Neutrophil (primary cell): ENCODE measurements at regions not wholly inside any gene's neighbourhood (a gene's known extent, or its start where the extent isn't known, plus 50 kb on each side); places are given as distances from the start of the nearest gene placed in this dataset.

ENCODE experiments used
- H3K27ac ChIP-seq: fragments of 200-600 bp; sonication (generic); 2 replicates; pipeline ENCODE4 v1.5.1; 2016; ENCODE audit warnings: mild to moderate bottlenecking, moderate library complexity
- H3K27me3 ChIP-seq: fragments of 200-600 bp; sonication (generic); 2 replicates; pipeline ENCODE4 v1.6.0; 2016; ENCODE audit warnings: mild to moderate bottlenecking
- H3K36me3 ChIP-seq: fragments of 200-600 bp; sonication (generic); 2 replicates; pipeline ENCODE4 v1.5.1; 2017
- H3K4me1 ChIP-seq, 2 experiments: fragments of 200-600 bp in 1 of 2; sonication (generic) in 1 of 2; 1 replicate in 1 of 2; 2 replicates in 1 of 2; pipeline versions ENCODE4 v1.5.1 to v1.6.1; 2013 to 2016; ENCODE audit warnings: low read depth in 1 of 2, low read length in 1 of 2, mild to moderate bottlenecking in 1 of 2, moderate library complexity in 1 of 2; ENCODE audit not compliant: control insufficient read depth in 1 of 2, insufficient read depth in 1 of 2
- H3K4me3 ChIP-seq, 2 experiments: fragments of 200-600 bp in 1 of 2; sonication (generic) in 1 of 2; 1 replicate in 1 of 2; 2 replicates in 1 of 2; pipeline ENCODE4 v1.5.1; 2013 to 2016; ENCODE audit warnings: low read depth in 1 of 2, low read length in 1 of 2, mild to moderate bottlenecking in 1 of 2, moderate library complexity in 1 of 2
- H3K9me3 ChIP-seq: fragments of 200-600 bp; sonication (generic); 2 replicates; pipeline ENCODE4 v1.5.1; 2016
- TF ChIP-seq, protein P1 (sequence below): fragments of 200-600 bp; sonication (generic); IDR thresholded peaks from 2 replicates; pipeline ENCODE4 v1.5.1; 2016; ENCODE audit warnings: antibody characterized with exemption

DNA sequence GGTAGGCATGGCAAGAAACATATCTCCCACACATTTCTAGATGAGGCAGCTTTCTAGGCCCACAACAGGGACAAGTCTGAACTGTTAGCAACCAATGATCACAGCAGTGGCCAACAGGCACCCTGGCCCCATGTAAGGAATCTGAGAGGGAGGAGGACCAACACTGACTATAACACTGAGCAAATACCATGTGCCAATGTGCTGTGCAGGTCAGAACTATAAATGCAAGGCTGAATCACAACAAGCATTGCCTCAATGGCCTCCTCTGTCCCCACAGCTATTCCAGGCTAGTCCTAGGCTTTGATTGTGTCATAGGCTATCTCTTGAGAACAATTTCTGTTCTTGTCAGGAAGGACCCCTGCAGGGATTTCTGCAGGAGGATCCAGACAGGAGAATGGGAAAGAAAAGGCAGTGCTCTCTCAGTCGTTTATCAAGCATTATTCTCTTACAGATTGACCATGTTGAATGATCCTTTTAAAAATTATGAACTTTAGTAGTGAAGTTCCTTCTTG lies 221.2 kb downstream of the TLE1 start:
- Histone ChIP-seq H3K4me1 (no peaks in the 10 kb centered on the region), H3K27ac (no peak overlapping the region), H3K36me3 (no peaks in the 10 kb centered on the region), H3K9me3 (no peaks in the 10 kb centered on the region), H3K4me3 (no peak overlapping the region), H3K27me3 (peaks cover 8% of the 10 kb centered on the region)
- TF ChIP-seq, protein P1, sequence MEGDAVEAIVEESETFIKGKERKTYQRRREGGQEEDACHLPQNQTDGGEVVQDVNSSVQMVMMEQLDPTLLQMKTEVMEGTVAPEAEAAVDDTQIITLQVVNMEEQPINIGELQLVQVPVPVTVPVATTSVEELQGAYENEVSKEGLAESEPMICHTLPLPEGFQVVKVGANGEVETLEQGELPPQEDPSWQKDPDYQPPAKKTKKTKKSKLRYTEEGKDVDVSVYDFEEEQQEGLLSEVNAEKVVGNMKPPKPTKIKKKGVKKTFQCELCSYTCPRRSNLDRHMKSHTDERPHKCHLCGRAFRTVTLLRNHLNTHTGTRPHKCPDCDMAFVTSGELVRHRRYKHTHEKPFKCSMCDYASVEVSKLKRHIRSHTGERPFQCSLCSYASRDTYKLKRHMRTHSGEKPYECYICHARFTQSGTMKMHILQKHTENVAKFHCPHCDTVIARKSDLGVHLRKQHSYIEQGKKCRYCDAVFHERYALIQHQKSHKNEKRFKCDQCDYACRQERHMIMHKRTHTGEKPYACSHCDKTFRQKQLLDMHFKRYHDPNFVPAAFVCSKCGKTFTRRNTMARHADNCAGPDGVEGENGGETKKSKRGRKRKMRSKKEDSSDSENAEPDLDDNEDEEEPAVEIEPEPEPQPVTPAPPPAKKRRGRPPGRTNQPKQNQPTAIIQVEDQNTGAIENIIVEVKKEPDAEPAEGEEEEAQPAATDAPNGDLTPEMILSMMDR, result no peak

DNA sequence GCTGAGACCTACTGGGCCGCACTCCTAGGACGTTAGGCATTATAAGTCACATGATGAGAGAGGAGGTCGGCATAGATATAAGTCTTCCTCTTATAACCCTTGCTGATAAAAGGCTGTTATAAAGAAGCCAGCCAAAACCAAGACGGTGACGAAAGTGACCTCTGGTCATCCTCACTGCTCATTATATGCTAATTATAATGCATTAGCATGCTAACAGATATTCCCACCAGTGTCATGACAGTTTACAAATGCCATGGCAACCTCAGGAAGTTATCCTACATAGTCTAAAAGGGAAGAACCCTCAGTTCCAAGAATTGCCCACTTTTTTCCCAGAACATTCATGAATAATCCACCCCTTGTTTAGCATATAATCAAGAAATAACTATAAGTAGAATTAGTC lies 222.4 kb downstream of the TLE1 start:
- H3K27me3 ChIP-seq, result peaks cover 8% of the 10 kb centered on the region
- no peak overlapping the region for H3K4me3 ChIP-seq
- H3K4me1 ChIP-seq, result no peaks in the 10 kb centered on the region
- H3K36me3 ChIP-seq, result no peaks in the 10 kb centered on the region
- H3K9me3 ChIP-seq, result no peaks in the 10 kb centered on the region
- TF ChIP-seq, protein P1, result no peak
- no peak overlapping the region for H3K27ac ChIP-seq

DNA sequence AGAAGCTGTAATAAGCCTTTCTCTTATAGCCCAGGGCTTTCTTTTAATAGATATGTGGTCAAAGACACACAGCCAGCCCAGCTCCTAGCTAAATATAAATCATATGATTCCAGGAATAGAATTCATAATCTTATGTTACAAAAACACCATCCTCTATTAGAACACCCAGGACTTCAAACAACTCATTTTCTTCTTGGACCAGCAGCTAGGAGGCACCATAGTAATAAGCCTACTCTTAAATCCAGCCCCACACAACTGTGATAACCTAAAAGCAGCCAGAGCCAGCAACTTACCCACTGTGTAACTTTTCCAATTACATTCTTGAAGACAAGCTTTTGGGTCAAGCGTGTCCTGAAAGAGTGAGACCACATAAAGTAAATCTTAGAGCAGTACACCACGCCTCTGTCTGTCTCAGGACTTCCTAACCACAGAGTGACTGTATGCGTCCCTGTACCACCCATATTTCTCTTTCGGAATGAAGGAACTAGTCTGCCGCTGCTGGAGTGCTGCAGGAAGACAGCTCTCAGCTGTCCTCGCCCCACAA lies 223.8 kb downstream of the TLE1 start:
- no peak overlapping the region for H3K27ac ChIP-seq
- H3K36me3 ChIP-seq, result no peaks in the 10 kb centered on the region
- H3K9me3 ChIP-seq, result no peaks in the 10 kb centered on the region
- H3K27me3 ChIP-seq, result peaks cover 8% of the 10 kb centered on the region
- no peaks in the 10 kb centered on the region for H3K4me1 ChIP-seq
- H3K4me3 ChIP-seq, result no peak overlapping the region
- TF ChIP-seq, protein P1, result no peak

DNA sequence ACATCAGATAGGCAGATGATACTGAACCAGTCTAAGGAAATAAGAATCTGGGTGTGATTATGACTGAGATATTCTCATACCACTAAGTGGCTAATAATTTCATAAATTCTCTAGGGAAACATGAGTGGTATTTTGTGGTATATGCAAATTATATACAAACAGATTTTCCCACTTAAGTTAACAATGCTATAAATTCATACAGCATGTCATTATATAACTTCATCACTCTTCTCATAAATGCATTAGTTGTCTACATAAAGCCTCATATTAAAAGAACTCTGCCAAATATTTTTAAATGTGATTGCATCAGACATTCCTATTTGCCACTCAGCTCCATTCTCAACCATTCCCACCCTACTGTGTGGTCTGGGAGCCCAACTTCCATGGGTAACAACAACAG lies 226.5 kb downstream of the TLE1 start:
- H3K4me1 ChIP-seq, result no peaks in the 10 kb centered on the region
- H3K4me3 ChIP-seq, result no peak overlapping the region
- TF ChIP-seq, protein P1, result no peak
- peaks cover 8% of the 10 kb centered on the region for H3K27me3 ChIP-seq
- H3K9me3 ChIP-seq, result no peaks in the 10 kb centered on the region
- no peaks in the 10 kb centered on the region for H3K36me3 ChIP-seq
- H3K27ac ChIP-seq, result no peak overlapping the region

DNA sequence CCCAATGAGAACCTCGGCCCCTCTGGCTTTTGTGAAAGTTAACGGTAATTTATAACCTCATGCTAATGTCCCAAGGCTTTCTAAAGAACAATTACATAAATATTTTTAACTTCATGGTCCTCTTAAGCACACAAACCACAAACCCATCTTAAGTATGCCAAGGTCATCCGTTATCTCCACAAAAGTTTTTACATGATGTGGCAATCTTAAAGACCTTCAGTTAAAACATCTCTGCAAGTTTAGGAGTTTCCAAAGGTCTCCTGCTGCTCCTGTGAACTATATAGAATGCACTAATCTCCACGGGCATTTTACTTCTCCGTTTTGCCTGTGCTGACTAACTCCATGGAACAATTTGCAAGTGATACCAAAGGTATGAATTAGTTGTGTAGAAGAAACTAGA lies 228.2 kb downstream of the TLE1 start:
- H3K27ac ChIP-seq, result no peak overlapping the region
- no peaks in the 10 kb centered on the region for H3K9me3 ChIP-seq
- no peaks in the 10 kb centered on the region for H3K36me3 ChIP-seq
- H3K4me3 ChIP-seq, result no peak overlapping the region
- H3K27me3 ChIP-seq, result peaks cover 8% of the 10 kb centered on the region
- H3K4me1 ChIP-seq, result no peaks in the 10 kb centered on the region
- TF ChIP-seq, protein P1, result no peak
